K562 (cell line): ENCODE measurements at regions not wholly inside any gene's neighbourhood (a gene's known extent, or its start where the extent isn't known, plus 50 kb on each side); places are given as distances from the start of the nearest gene placed in this dataset.
A peak's percentile ranks its signal among the peaks of the same experiment; 100 is the strongest.

Source experiments
- ARID1B ChIP-seq: fragments of 450-650 bp; IDR thresholded peaks from 2 replicates; pipeline ENCODE4 v1.6.1; 2016; ENCODE audit warnings: antibody characterized with exemption, mild to moderate bottlenecking, inconsistent platforms
- C11orf30 ChIP-seq: fragments of 450-650 bp; IDR thresholded peaks from 2 replicates; pipeline ENCODE4 v1.6.1; 2016; ENCODE audit warnings: low read depth, mild to moderate bottlenecking
- CBX1 ChIP-seq: sonication (generic); IDR thresholded peaks from 2 replicates; pipeline ENCODE4 v1.6.1; 2016; ENCODE audit warnings: antibody characterized with exemption, low read depth, mild to moderate bottlenecking
- DNMT1 ChIP-seq: fragments of 450-650 bp; IDR thresholded peaks from 2 replicates; pipeline ENCODE4 v1.6.1; 2016; ENCODE audit warnings: antibody characterized with exemption, mild to moderate bottlenecking
- ETS2 ChIP-seq: IDR thresholded peaks from 2 replicates; pipeline ENCODE4 v1.6.1; 2016; ENCODE audit warnings: borderline replicate concordance, missing genetic modification characterization, mild to moderate bottlenecking, moderate library complexity, missing compliant biosample characterization; ENCODE audit not compliant: poor library complexity, severe bottlenecking
- HDAC6 ChIP-seq: IDR thresholded peaks from 2 replicates; pipeline ENCODE4 v1.6.1; 2012; ENCODE audit warnings: low read depth, mild to moderate bottlenecking, control low read depth, inconsistent platforms, low read length, moderate library complexity
- MBD2 ChIP-seq: sonication (generic); IDR thresholded peaks from 2 replicates; pipeline ENCODE4 v1.6.1; 2016; ENCODE audit warnings: low read depth, borderline replicate concordance
- PHB ChIP-seq: fragments of 250-450 bp; sonication (Bioruptor Pico); IDR thresholded peaks from 2 replicates; pipeline ENCODE4 v1.5.0; 2021
- SNIP1 ChIP-seq: fragments of 450-650 bp; IDR thresholded peaks from 2 replicates; pipeline ENCODE4 v1.7.1; 2017; ENCODE audit warnings: low read depth, mild to moderate bottlenecking
- SRSF3 ChIP-seq: fragments of 200-400 bp; formaldehyde crosslinking; IDR thresholded peaks from 2 replicates; pipeline ENCODE4 v1.6.1; 2016; ENCODE audit warnings: mild to moderate bottlenecking, low read length, moderate library complexity; ENCODE audit not compliant: insufficient read depth
- TEAD1 ChIP-seq, 2 experiments: fragments of 450-650 bp in 1 of 2; sonication (generic) in 1 of 2; formaldehyde crosslinking; IDR thresholded peaks; 2 replicates each; pipeline versions ENCODE4 v1.4.0 to v1.8.0; 2020 to 2022; ENCODE audit warnings: mild to moderate bottlenecking in 2 of 2, missing genetic modification reagents in 1 of 2
- ZBTB8A ChIP-seq: fragments of 450-650 bp; IDR thresholded peaks from 2 replicates; pipeline ENCODE4 v1.6.1; 2018; ENCODE audit warnings: mild to moderate bottlenecking, moderate library complexity; ENCODE audit not compliant: partially characterized antibody
- ZNF146 ChIP-seq: IDR thresholded peaks from one replicate; pipeline ENCODE4 v1.6.1; 2018; ENCODE audit warnings: missing compliant biosample characterization; ENCODE audit not compliant: unreplicated experiment
- ZNF57 ChIP-seq: fragments of 450-650 bp; formaldehyde crosslinking; IDR thresholded peaks from 2 replicates; pipeline ENCODE4 v1.4.0; 2020; ENCODE audit warnings: mild to moderate bottlenecking, moderate library complexity
- TF ChIP-seq, protein P1 (sequence below): IDR thresholded peaks from 2 replicates; pipeline ENCODE4 v1.6.1; 2016; ENCODE audit warnings: missing genetic modification characterization, missing compliant biosample characterization
- TF ChIP-seq, protein P2 (sequence below): fragments of 450-650 bp; conservative IDR thresholded peaks from 2 replicates; pipeline ENCODE4 v1.6.1; 2016; ENCODE audit warnings: missing genetic modification characterization, low read depth, mild to moderate bottlenecking, control low read depth, missing compliant biosample characterization
- TF ChIP-seq, protein P3 (sequence below): fragments of 450-650 bp; formaldehyde crosslinking; IDR thresholded peaks from 2 replicates; pipeline ENCODE4 v1.4.0; 2022; ENCODE audit warnings: missing genetic modification characterization
- TF ChIP-seq, protein P4 (sequence below), 2 experiments: IDR thresholded peaks; 2 replicates each; pipeline ENCODE4 v1.6.1; 2012; ENCODE audit warnings: improper control_type of control experiment in 2 of 2, low read depth in 2 of 2, low read length in 2 of 2, borderline replicate concordance in 1 of 2
- TF ChIP-seq, protein P5 (sequence below): fragments of 250-450 bp; sonication (Bioruptor Pico); IDR thresholded peaks from 2 replicates; pipeline ENCODE4 v1.5.0; 2022; ENCODE audit warnings: mild to moderate bottlenecking

DNA sequence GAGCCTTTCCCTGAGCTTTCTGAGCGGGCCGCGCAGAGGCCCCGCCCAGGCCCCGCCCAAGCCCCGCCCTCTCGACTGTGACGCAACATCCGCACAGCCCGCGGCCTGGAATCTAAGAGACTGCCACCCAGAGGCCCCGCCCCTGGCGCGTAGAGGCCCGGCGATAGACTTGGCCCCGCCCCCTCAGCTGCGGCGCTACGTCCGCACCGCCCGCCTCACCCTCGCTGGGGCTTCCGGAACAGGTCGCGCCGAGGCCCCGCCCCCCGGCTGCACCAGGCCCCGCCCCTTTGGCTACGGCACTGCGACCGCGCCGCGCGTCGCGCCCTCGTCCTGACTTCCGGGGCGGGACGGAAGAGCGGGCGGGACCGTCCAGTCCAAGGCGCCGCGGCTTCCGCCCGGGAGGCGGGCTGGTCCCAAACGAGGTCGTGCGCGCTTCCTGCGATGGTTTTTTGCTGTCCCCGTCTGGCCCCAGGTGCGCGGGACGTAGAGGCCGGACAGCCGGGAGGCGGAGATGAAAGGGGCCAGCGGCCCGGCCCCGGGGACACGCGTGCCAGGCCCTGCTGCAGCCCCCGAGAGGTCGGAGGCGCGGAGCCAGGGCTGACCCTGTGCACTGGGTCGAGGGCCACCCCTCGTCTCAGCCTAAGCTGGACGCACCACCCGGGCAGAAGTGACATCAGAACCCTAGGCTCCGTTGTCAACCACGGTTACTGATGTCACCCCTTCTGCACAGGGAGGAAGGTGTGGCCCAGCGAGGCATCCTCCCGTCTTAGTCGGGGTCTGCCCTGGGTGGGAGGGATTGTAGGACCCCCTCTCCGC is 59.0 kb upstream of the WNT7B start (continued):
- TF ChIP-seq HDAC6: no peak
- TF ChIP-seq, protein P1, sequence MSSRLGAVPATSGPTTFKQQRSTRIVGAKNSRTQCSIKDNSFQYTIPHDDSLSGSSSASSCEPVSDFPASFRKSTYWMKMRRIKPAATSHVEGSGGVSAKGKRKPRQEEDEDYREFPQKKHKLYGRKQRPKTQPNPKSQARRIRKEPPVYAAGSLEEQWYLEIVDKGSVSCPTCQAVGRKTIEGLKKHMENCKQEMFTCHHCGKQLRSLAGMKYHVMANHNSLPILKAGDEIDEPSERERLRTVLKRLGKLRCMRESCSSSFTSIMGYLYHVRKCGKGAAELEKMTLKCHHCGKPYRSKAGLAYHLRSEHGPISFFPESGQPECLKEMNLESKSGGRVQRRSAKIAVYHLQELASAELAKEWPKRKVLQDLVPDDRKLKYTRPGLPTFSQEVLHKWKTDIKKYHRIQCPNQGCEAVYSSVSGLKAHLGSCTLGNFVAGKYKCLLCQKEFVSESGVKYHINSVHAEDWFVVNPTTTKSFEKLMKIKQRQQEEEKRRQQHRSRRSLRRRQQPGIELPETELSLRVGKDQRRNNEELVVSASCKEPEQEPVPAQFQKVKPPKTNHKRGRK (tag): no peak
- TF ChIP-seq SNIP1: no peak
- no peak for TF ChIP-seq ETS2 (tag)
- TF ChIP-seq, protein P2, sequence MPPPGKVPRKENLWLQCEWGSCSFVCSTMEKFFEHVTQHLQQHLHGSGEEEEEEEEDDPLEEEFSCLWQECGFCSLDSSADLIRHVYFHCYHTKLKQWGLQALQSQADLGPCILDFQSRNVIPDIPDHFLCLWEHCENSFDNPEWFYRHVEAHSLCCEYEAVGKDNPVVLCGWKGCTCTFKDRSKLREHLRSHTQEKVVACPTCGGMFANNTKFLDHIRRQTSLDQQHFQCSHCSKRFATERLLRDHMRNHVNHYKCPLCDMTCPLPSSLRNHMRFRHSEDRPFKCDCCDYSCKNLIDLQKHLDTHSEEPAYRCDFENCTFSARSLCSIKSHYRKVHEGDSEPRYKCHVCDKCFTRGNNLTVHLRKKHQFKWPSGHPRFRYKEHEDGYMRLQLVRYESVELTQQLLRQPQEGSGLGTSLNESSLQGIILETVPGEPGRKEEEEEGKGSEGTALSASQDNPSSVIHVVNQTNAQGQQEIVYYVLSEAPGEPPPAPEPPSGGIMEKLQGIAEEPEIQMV (tag): no peak
- TF ChIP-seq ARID1B: no peak
- no peak for TF ChIP-seq MBD2
- TF ChIP-seq, protein P3, sequence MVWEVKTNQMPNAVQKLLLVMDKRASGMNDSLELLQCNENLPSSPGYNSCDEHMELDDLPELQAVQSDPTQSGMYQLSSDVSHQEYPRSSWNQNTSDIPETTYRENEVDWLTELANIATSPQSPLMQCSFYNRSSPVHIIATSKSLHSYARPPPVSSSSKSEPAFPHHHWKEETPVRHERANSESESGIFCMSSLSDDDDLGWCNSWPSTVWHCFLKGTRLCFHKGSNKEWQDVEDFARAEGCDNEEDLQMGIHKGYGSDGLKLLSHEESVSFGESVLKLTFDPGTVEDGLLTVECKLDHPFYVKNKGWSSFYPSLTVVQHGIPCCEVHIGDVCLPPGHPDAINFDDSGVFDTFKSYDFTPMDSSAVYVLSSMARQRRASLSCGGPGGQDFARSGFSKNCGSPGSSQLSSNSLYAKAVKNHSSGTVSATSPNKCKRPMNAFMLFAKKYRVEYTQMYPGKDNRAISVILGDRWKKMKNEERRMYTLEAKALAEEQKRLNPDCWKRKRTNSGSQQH (CRISPR knock-in tag): no peak
- no peak for TF ChIP-seq ZBTB8A
- TF ChIP-seq ZNF146 (CRISPR knock-in tag): no peak
- no peak for TF ChIP-seq SRSF3
- TF ChIP-seq, protein P4, sequence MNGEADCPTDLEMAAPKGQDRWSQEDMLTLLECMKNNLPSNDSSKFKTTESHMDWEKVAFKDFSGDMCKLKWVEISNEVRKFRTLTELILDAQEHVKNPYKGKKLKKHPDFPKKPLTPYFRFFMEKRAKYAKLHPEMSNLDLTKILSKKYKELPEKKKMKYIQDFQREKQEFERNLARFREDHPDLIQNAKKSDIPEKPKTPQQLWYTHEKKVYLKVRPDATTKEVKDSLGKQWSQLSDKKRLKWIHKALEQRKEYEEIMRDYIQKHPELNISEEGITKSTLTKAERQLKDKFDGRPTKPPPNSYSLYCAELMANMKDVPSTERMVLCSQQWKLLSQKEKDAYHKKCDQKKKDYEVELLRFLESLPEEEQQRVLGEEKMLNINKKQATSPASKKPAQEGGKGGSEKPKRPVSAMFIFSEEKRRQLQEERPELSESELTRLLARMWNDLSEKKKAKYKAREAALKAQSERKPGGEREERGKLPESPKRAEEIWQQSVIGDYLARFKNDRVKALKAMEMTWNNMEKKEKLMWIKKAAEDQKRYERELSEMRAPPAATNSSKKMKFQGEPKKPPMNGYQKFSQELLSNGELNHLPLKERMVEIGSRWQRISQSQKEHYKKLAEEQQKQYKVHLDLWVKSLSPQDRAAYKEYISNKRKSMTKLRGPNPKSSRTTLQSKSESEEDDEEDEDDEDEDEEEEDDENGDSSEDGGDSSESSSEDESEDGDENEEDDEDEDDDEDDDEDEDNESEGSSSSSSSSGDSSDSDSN (IDR thresholded peaks at IDR 0.05; ENCODE audit: borderline replicate concordance in 1 of 2, low read depth in 2 of 2, low read length in 2 of 2): no peak
- TF ChIP-seq, protein P5, sequence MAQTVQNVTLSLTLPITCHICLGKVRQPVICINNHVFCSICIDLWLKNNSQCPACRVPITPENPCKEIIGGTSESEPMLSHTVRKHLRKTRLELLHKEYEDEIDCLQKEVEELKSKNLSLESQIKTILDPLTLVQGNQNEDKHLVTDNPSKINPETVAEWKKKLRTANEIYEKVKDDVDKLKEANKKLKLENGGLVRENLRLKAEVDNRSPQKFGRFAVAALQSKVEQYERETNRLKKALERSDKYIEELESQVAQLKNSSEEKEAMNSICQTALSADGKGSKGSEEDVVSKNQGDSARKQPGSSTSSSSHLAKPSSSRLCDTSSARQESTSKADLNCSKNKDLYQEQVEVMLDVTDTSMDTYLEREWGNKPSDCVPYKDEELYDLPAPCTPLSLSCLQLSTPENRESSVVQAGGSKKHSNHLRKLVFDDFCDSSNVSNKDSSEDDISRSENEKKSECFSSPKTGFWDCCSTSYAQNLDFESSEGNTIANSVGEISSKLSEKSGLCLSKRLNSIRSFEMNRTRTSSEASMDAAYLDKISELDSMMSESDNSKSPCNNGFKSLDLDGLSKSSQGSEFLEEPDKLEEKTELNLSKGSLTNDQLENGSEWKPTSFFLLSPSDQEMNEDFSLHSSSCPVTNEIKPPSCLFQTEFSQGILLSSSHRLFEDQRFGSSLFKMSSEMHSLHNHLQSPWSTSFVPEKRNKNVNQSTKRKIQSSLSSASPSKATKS (CRISPR knock-in tag): no peak
- TF ChIP-seq DNMT1: no peak
- TF ChIP-seq CBX1: no peak
- no peak for TF ChIP-seq ZNF57 (CRISPR knock-in tag)
- no peak for TF ChIP-seq TEAD1 (CRISPR knock-in tag; IDR thresholded peaks at IDR 0.05)
- peak; percentile 82 for TF ChIP-seq C11orf30
- no peak for TF ChIP-seq PHB (CRISPR knock-in tag)
